Astrocyte (in vitro differentiated cells and primary cell): ENCODE measurements at regions not wholly inside any gene's neighbourhood (a gene's known extent, or its start where the extent isn't known, plus 50 kb on each side); places are given as distances from the start of the nearest gene placed in this dataset.

Source experiments
- DNase-seq: peaks from one replicate; pipeline ENCODE4 v3.0.0-alpha.2; 2010; ENCODE audit warnings: low read depth
- FAIRE-seq: peaks from 2 replicates; lab custom pipeline; 2011; peaks lifted over from hg19 to GRCh38; lab: Jason Lieb, UNC
- H2AFZ ChIP-seq: 2 replicates; pipeline ENCODE4 v1.6.0; 2012; ENCODE audit warnings: low read depth, low read length, inconsistent platforms
- H3K27ac ChIP-seq: 2 replicates; pipeline ENCODE4 v1.5.1; 2011; ENCODE audit warnings: low read depth, low read length, inconsistent platforms
- H3K27me3 ChIP-seq: 2 replicates; pipeline ENCODE4 v1.6.0; 2011; ENCODE audit warnings: low read length, inconsistent platforms; ENCODE audit not compliant: insufficient read depth
- H3K36me3 ChIP-seq: 2 replicates; pipeline ENCODE4 v1.5.1; 2011; ENCODE audit warnings: low read length, inconsistent platforms; ENCODE audit not compliant: insufficient read depth
- H3K4me1 ChIP-seq: 2 replicates; pipeline ENCODE4 v1.5.1; 2011; ENCODE audit warnings: low read length, inconsistent platforms; ENCODE audit not compliant: insufficient read depth
- H3K4me2 ChIP-seq: 2 replicates; pipeline ENCODE4 v1.6.0; 2012; ENCODE audit warnings: low read length, inconsistent platforms
- H3K4me3 ChIP-seq: 2 replicates; pipeline ENCODE4 v1.5.1; 2011; ENCODE audit warnings: low read depth, mild to moderate bottlenecking, low read length, inconsistent platforms; ENCODE audit not compliant: insufficient read depth
- H3K79me2 ChIP-seq: 2 replicates; pipeline ENCODE4 v1.6.0; 2012; ENCODE audit warnings: mild to moderate bottlenecking, low read length, inconsistent platforms; ENCODE audit not compliant: insufficient read depth
- H3K9ac ChIP-seq: 2 replicates; pipeline ENCODE4 v1.6.0; 2012; ENCODE audit warnings: mild to moderate bottlenecking, low read length, inconsistent platforms
- H3K9me3 ChIP-seq: 2 replicates; pipeline ENCODE4 v1.5.1; 2012; ENCODE audit warnings: low read depth, mild to moderate bottlenecking, low read length, inconsistent platforms; ENCODE audit not compliant: insufficient read depth
- H4K20me1 ChIP-seq: 2 replicates; pipeline ENCODE4 v1.6.0; 2012; ENCODE audit warnings: low read length, inconsistent platforms; ENCODE audit not compliant: insufficient read depth
- H3K27ac Mint-ChIP-seq: one replicate; pipeline ENCODE4 v1.8.0; 2021; ENCODE audit warnings: mild to moderate bottlenecking, mixed read lengths; ENCODE audit not compliant: unreplicated experiment
- H3K27me3 Mint-ChIP-seq: one replicate; pipeline ENCODE4 v1.8.0; 2021; ENCODE audit warnings: low read depth, mixed read lengths; ENCODE audit not compliant: unreplicated experiment
- H3K36me3 Mint-ChIP-seq: one replicate; pipeline ENCODE4 v1.8.0; 2021; ENCODE audit warnings: low read depth, mixed read lengths; ENCODE audit not compliant: unreplicated experiment
- H3K4me1 Mint-ChIP-seq: one replicate; pipeline ENCODE4 v1.8.0; 2021; ENCODE audit warnings: low read depth, mixed read lengths; ENCODE audit not compliant: unreplicated experiment
- H3K4me3 Mint-ChIP-seq: one replicate; pipeline ENCODE4 v1.8.0; 2021; ENCODE audit warnings: mild to moderate bottlenecking, moderate library complexity, mixed read lengths; ENCODE audit not compliant: unreplicated experiment
- H3K9me3 Mint-ChIP-seq: one replicate; pipeline ENCODE4 v1.8.0; 2021; ENCODE audit warnings: mild to moderate bottlenecking, mixed read lengths; ENCODE audit not compliant: unreplicated experiment
- EZH2 ChIP-seq: IDR thresholded peaks from 2 replicates; pipeline ENCODE4 v1.6.1; 2012; ENCODE audit warnings: mild to moderate bottlenecking, low read length, inconsistent platforms; ENCODE audit not compliant: insufficient read depth
- TF ChIP-seq, protein P1 (sequence below): IDR thresholded peaks from 2 replicates; pipeline ENCODE4 v1.5.1; 2011; ENCODE audit warnings: low read depth, mild to moderate bottlenecking, inconsistent platforms, low read length, moderate library complexity; ENCODE audit not compliant: insufficient read depth

DNA sequence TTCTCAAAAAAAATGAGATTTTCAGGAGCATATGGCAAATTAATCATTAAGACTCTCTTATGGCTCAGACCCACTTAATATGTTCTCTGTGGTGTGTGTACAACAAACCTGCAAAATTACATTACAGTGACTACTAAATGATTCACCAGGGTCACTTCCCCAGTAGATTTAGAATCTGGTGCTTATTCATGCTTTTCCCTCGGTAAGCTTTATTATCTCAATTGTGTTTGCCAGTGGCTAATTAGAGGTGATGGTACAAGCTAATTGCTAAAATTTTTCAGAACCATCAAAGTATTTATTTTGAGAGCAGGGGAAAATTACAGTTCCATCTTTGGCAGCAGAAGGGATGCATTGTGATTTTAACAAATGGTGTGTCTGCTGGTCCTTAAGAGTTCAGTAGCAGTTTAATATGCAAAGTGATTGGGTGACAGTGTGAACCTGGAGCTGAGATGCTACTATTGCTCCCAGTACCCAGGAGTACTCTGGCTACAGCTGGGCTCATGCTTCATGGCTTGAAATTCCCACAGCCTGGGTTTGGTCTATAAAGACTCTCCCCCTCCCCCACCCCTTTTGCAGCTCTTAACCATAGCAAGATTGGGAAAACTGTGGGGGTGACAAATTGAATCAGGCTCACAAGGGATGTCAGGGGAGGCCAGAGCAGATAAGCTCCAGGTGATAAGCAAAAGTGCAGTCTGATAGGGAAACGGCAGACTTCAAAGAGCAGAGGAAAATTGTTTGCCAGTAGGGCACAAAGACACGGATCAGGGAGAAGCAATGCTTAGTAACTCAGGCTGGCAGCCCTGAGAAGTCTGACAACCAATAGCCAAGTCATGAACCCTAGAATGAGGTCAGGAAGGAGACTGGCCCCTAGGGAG is 92.8 kb upstream of the RAD23B start:
- H3K27ac Mint-ChIP-seq: peak overlapping the region; percentile 10
- Histone ChIP-seq H3K4me1 (peaks cover 9% of the 10 kb centered on the region), H4K20me1 (no peaks in the 10 kb centered on the region), H3K4me3 (no peak overlapping the region), H3K27ac (no peak overlapping the region), H3K4me2 (peak overlapping the region; percentile 51), H3K9me3 (no peaks in the 10 kb centered on the region), H3K36me3 (no peaks in the 10 kb centered on the region), H3K27me3 (no peaks in the 10 kb centered on the region), H3K79me2 (no peaks in the 10 kb centered on the region), H2AFZ (no peak overlapping the region), H3K9ac (no peak overlapping the region)
- peaks cover 18% of the 10 kb centered on the region for H3K4me1 Mint-ChIP-seq
- FAIRE-seq: no peak
- H3K4me3 Mint-ChIP-seq: no peak overlapping the region
- TF ChIP-seq, protein P1, sequence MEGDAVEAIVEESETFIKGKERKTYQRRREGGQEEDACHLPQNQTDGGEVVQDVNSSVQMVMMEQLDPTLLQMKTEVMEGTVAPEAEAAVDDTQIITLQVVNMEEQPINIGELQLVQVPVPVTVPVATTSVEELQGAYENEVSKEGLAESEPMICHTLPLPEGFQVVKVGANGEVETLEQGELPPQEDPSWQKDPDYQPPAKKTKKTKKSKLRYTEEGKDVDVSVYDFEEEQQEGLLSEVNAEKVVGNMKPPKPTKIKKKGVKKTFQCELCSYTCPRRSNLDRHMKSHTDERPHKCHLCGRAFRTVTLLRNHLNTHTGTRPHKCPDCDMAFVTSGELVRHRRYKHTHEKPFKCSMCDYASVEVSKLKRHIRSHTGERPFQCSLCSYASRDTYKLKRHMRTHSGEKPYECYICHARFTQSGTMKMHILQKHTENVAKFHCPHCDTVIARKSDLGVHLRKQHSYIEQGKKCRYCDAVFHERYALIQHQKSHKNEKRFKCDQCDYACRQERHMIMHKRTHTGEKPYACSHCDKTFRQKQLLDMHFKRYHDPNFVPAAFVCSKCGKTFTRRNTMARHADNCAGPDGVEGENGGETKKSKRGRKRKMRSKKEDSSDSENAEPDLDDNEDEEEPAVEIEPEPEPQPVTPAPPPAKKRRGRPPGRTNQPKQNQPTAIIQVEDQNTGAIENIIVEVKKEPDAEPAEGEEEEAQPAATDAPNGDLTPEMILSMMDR: no peak
- TF ChIP-seq EZH2: no peak
- H3K27me3 Mint-ChIP-seq: peaks cover 4% of the 10 kb centered on the region
- no peaks in the 10 kb centered on the region for H3K36me3 Mint-ChIP-seq
- H3K9me3 Mint-ChIP-seq: no peaks in the 10 kb centered on the region
- peak; percentile 74 for DNase-seq

DNA sequence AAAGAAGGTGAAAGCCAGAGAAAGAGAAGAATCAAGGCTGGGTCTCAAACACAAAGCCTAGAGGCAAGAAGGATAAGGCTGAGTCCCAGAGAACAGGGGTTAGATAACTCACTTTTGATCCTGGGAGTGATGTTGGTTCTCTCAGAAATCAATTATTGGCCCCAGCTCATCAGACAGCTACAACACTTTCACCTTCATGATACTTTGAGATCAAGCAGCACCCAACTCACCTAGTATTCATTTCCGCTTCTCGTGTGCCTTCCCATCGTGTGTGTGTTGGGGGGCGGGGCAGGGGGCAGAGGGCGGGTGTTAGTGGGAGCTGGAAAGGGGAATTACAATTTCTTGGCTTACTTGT is 92.2 kb upstream of the RAD23B start:
- H3K4me3 Mint-ChIP-seq: no peak overlapping the region
- Histone ChIP-seq H3K27ac (no peak overlapping the region), H3K4me2 (no peak overlapping the region), H3K9me3 (no peaks in the 10 kb centered on the region), H3K36me3 (no peaks in the 10 kb centered on the region), H3K4me3 (no peak overlapping the region), H3K4me1 (peaks cover 9% of the 10 kb centered on the region), H2AFZ (no peak overlapping the region), H4K20me1 (no peaks in the 10 kb centered on the region), H3K27me3 (no peaks in the 10 kb centered on the region), H3K9ac (no peak overlapping the region), H3K79me2 (no peaks in the 10 kb centered on the region)
- H3K27me3 Mint-ChIP-seq: peaks cover 5% of the 10 kb centered on the region
- no peaks in the 10 kb centered on the region for H3K36me3 Mint-ChIP-seq
- DNase-seq: no peak
- FAIRE-seq: no peak
- H3K4me1 Mint-ChIP-seq: peaks cover 18% of the 10 kb centered on the region
- no peak overlapping the region for H3K27ac Mint-ChIP-seq
- no peaks in the 10 kb centered on the region for H3K9me3 Mint-ChIP-seq
- TF ChIP-seq, protein P1: no peak
- TF ChIP-seq EZH2: no peak

DNA sequence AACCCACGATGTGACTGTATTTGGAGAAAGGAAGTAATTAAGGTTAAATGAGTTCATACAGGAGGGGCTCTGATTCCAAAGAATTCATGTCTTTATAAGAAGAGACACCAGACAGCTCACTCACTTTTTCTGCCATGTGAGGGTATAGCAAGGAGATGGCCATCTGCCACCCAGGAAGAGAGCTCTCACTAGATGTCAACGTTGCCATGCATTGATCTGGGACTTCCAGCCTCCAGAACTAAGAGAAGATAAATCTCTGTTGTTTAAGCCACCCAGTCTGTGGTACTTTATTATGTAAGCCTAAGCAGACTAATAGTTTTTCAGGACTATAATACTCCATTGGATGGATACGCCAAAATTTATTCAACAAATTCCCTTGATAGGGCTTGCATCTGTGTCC is 89.8 kb upstream of the RAD23B start:
- FAIRE-seq: no peak
- no peak for TF ChIP-seq EZH2
- TF ChIP-seq, protein P1: no peak

More for the DNA sequence above, 89.8 kb upstream of the RAD23B start:
- no peaks in the 10 kb centered on the region for H3K36me3 ChIP-seq
- no peak for DNase-seq
- no peak overlapping the region for H3K9ac ChIP-seq
- no peak overlapping the region for H3K4me2 ChIP-seq
- no peaks in the 10 kb centered on the region for H3K36me3 Mint-ChIP-seq
- no peaks in the 10 kb centered on the region for H4K20me1 ChIP-seq
- H3K27ac Mint-ChIP-seq: no peak overlapping the region
- H3K4me1 Mint-ChIP-seq: peaks cover 15% of the 10 kb centered on the region
- no peak overlapping the region for H3K4me3 ChIP-seq
- H3K27me3 Mint-ChIP-seq: peaks cover 5% of the 10 kb centered on the region
- no peaks in the 10 kb centered on the region for H3K9me3 ChIP-seq
- H3K9me3 Mint-ChIP-seq: peaks cover 6% of the 10 kb centered on the region
- H3K27ac ChIP-seq: no peak overlapping the region
- H3K4me3 Mint-ChIP-seq: no peak overlapping the region
- H2AFZ ChIP-seq: no peak overlapping the region
- no peaks in the 10 kb centered on the region for H3K27me3 ChIP-seq
- H3K4me1 ChIP-seq: peaks cover 9% of the 10 kb centered on the region
- H3K79me2 ChIP-seq: no peaks in the 10 kb centered on the region
